ENCODE measurements at regions not wholly inside any gene's neighbourhood (a gene's known extent, or its start where the extent isn't known, plus 50 kb on each side); places are given as distances from the start of the nearest gene placed in this dataset.
"Not testable (repeated sequence)": the region's sequence is repeated elsewhere in the genome, so short reads cannot be mapped to it uniquely, and the experiment has no call there.

DNA sequence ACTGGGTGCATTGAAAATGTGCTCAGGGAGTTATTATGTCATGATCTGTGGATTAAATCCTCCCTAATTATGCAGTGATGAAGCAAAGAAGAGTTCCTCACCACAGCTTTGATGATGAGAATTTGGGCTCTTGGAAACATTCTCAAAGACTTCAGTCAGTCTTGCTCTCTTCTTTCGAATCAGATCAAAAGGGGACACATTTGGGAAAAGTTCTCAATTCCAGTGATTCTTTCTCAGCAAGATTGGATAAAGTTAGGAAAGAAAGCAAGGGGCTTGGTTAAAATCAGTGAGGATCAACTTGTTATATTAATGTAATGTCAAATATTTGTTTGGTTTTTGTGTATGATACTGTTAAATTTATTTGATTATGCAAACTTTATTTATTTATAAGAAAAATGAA lies 411.3 kb upstream of the ACTBL2 start:
- in situ Hi-C loops (cut with MboI; ENCODE audit: low sequenced_read_pairs): no loop called here

DNA sequence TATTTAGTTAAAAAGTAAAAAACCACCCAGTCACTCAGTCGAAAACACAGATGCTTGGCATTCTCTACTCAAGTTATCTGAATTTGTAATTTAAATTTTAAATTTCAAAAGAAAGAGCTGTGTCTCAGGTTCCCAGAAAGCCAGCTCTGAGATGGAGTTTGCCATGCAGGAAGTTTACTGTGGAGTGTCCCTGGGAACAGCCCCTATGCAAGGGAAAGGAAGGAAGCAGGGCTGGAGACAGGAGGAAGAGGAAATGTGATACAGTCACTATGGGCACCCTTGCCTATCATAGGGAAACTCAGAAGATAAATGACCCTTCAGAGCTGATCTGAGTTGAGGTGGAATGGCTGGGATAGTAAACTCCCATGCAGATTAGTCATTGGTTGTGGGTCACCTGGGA lies 408.8 kb upstream of the ACTBL2 start:
- H3K4me1 ChIP-seq: no peaks in the 10 kb centered on the region
- in situ Hi-C loops (cut with MboI; ENCODE audit: low sequenced_read_pairs): no loop called here
- no peaks in the 10 kb centered on the region for H3K9me3 ChIP-seq
- DNase-seq (ENCODE audit: low spot score in 2 of 2): no peak
- H3K4me3 ChIP-seq: no peak overlapping the region
- H3K27me3 ChIP-seq (ENCODE audit: low read depth): no peaks in the 10 kb centered on the region
- no peaks in the 10 kb centered on the region for H3K36me3 ChIP-seq (replicated peaks)

More for the DNA sequence above, 411.3 kb upstream of the ACTBL2 start:
- Histone ChIP-seq H3K4me3 (no peak overlapping the region), H3K36me3 (replicated peaks) (no peaks in the 10 kb centered on the region), H3K9me3 (no peaks in the 10 kb centered on the region), H3K4me1 (no peaks in the 10 kb centered on the region), H3K27me3 (ENCODE audit: low read depth) (no peaks in the 10 kb centered on the region)
- no peak for DNase-seq (ENCODE audit: low spot score in 2 of 2)

DNA sequence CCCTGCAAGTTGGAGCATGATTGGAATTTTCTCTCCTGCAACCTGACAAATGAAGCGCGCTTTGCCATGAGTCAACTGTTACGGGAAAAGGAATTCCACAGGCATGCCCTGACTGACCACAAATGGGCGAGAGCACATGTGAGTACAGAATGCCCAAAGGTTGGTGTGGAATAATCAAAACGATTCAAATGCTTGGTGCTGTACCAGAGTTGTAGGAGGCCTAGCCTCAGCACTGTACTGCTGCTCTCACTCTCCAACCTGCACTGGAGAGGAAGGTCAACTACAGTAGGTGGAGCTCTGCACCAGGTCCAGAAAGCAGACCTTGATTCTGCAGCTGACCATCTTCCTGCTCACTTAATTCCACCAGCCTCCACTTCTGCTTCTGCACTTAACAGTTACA lies 406.9 kb upstream of the ACTBL2 start:
- no peaks in the 10 kb centered on the region for H3K27me3 ChIP-seq (ENCODE audit: low read depth)
- H3K4me1 ChIP-seq: no peaks in the 10 kb centered on the region
- H3K4me3 ChIP-seq: no peak overlapping the region
- H3K9me3 ChIP-seq: no peaks in the 10 kb centered on the region
- in situ Hi-C loops (cut with MboI; ENCODE audit: low sequenced_read_pairs): no loop called here
- H3K36me3 ChIP-seq (replicated peaks): no peaks in the 10 kb centered on the region
- no peak for DNase-seq (ENCODE audit: low spot score in 2 of 2)

DNA sequence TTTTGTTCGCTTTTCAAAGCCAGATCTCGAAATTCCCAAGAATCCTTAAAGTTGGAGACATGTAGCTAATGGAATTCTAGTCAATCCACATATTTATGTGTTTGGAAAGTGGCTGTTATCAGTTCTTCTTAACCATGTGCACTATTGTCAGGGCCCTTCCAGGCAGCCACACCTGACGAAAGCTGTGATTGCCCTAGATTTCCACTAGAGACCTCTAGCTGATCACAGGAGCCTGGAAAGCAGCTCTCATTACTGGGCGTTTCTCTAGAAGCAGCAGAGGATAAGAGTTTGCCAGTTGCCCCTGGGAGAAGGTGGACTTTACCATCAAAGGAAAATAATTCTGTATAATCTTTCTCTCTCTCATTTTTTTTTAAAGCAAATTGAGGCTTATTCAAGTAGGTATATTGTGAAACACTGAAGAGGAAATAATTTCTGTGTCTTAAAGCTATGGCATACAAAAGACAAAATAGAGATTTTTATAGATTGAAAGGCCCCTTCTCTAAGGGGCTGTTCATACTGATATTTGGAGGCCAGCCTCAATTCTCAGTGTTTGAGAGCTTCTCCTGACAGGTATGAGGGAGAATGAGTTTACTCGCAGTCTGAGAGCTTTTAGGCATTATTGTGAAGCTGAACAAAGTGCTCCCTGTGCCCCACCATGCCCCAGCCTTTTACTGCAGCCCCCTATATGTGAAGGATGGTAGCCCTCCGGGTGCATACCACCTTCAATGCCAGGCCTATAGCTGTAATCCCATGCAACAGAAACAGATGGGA lies 405.4 kb upstream of the ACTBL2 start:
- Histone ChIP-seq H3K4me1 (no peaks in the 10 kb centered on the region), H3K36me3 (replicated peaks) (no peaks in the 10 kb centered on the region), H3K9me3 (no peaks in the 10 kb centered on the region), H3K27me3 (ENCODE audit: low read depth) (no peaks in the 10 kb centered on the region), H3K4me3 (no peak overlapping the region)
- no peak for DNase-seq (ENCODE audit: low spot score in 2 of 2)
- in situ Hi-C loops (cut with MboI; ENCODE audit: low sequenced_read_pairs): no loop called here

DNA sequence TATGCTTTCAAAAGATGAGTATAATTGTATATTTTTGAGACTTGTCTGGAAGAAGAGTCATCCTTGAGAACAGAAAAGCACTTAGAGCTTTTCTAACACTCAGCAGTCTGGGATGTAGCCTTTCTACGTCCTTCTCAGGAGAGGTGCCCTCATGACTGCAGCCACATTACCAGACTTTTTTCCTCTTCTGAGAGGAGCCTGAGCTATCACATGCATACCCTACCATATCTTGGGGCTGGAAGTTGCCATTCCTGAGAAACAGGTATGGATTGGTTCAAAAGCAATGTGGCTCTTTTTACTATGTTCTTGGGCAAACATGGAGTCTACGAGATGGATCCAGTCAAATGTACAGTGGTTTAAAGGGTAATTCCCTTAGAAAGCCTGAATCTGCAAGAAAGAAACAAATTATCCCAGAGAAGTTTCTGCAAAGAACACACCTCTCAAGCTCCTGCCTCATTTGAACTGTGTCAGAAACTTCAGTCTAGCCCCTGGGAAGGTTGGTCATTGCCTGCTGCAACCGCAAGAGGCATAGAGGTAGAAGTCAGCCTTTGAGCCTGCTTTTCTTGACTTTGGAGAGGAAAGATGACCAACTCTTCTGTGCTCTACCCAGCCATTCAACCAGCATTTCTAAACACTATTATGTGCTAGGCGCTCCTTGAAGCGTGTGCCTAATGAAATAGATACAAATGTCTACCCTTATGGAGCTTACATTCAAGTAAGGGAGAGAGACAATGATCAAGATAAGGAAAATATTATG lies 401.9 kb upstream of the ACTBL2 start:
- no peaks in the 10 kb centered on the region for H3K36me3 ChIP-seq (replicated peaks)
- no peaks in the 10 kb centered on the region for H3K27me3 ChIP-seq (ENCODE audit: low read depth)
- H3K9me3 ChIP-seq: no peaks in the 10 kb centered on the region
- no peak for DNase-seq (ENCODE audit: low spot score in 2 of 2)
- no peaks in the 10 kb centered on the region for H3K4me1 ChIP-seq
- in situ Hi-C loops (cut with MboI; ENCODE audit: low sequenced_read_pairs): no loop called here
- no peak overlapping the region for H3K4me3 ChIP-seq

DNA sequence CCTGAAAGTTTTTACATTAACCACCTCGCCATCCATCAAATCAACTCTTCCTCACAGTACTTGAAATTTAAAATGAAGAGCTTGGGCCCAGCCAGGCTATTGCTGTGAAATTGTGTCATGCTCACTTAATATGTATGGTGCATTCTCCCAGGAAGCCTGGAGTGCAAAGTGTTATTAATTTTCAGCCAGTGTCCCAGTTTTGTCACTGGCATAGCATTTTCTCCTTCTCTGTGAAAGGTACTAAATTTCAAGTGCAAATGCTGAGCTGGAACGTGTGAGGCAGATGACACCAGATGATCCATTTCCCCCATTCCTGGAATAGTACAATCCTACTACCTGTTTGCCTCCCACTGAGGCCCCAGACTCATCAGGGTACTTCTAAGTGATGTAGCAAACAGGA lies 397.6 kb upstream of the ACTBL2 start:
- no peak overlapping the region for H3K4me3 ChIP-seq
- H3K9me3 ChIP-seq: no peaks in the 10 kb centered on the region
- in situ Hi-C loops (cut with MboI; ENCODE audit: low sequenced_read_pairs): no loop called here
- H3K36me3 ChIP-seq (replicated peaks): no peaks in the 10 kb centered on the region
- no peaks in the 10 kb centered on the region for H3K27me3 ChIP-seq (ENCODE audit: low read depth)
- no peaks in the 10 kb centered on the region for H3K4me1 ChIP-seq
- no peak for DNase-seq (ENCODE audit: low spot score in 2 of 2)

DNA sequence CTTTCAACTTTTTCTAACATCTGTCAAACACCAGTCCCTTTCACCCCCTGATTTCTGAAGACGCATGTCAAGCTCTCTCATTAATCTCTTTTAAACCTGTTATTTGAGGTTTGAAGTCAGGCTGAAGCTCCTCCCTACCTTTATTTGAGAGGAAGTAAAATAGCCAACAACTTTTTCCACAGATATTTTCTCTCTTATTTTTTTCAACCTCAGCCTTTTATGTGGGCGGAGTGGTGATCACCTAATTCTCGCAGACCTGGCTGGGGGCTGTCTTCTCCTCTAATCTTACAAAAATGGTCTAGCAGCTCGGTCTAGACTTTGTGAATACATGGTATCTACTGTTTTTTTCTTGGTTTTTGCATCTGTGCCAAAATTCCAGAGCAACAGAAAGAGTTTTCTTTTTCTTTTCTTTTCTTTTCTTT lies 395.7 kb upstream of the ACTBL2 start:
- H3K9me3 ChIP-seq: no peaks in the 10 kb centered on the region
- no peaks in the 10 kb centered on the region for H3K36me3 ChIP-seq (replicated peaks)
- no peaks in the 10 kb centered on the region for H3K27me3 ChIP-seq (ENCODE audit: low read depth)
- H3K4me3 ChIP-seq: no peak overlapping the region
- no peaks in the 10 kb centered on the region for H3K4me1 ChIP-seq
- in situ Hi-C loops (cut with MboI; ENCODE audit: low sequenced_read_pairs): no loop called here
- DNase-seq (ENCODE audit: low spot score in 2 of 2): no peak

DNA sequence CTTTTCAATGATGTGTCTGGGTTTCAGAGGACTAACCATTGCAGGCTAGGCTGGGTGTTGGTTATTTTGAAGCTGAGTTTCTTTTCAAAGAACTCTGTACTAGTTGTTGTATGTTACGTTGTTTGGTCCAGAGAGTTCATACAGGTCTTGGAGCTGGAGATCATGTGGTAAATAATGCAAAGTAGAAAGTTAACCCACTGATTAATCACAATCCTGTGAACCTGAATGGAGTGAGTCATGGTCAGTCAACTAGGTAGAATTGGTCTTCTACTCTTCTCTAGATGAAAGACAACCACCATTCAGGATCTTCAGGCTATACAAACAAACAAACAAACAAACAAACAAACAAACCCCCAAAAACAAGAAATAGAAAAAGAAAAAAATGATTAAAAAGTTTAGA lies 388.9 kb upstream of the ACTBL2 start:
- H3K4me3 ChIP-seq: no peak overlapping the region
- H3K36me3 ChIP-seq (replicated peaks): no peaks in the 10 kb centered on the region
- H3K4me1 ChIP-seq: no peaks in the 10 kb centered on the region
- no peak for DNase-seq (ENCODE audit: low spot score in 2 of 2)
- H3K27me3 ChIP-seq (ENCODE audit: low read depth): no peaks in the 10 kb centered on the region
- no peaks in the 10 kb centered on the region for H3K9me3 ChIP-seq
- in situ Hi-C loops (cut with MboI; ENCODE audit: low sequenced_read_pairs): no loop called here

DNA sequence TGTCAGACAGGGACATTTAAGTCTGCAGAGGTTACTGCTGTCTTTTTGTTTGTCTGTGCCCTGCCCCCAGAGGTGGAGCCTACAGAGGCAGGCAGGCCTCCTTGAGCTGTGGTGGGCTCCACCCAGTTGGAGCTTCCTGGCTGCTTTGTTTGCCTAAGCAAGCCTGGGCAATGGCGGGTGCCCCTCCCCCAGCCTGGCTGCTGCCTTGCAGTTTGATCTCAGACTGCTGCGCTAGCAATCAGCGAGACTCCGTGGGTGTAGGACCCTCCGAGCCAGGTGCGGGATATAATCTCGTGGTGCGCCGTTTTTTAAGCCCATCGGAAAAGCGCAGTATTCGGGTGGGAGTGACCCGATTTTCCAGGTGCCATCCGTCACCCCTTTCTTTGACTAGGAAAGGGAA lies 387.7 kb upstream of the ACTBL2 start:
- H3K4me1 ChIP-seq; DNase-seq (ENCODE audit: low spot score in 2 of 2); H3K9me3 ChIP-seq; in situ Hi-C loops (cut with MboI; ENCODE audit: low sequenced_read_pairs); H3K4me3 ChIP-seq; H3K27me3 ChIP-seq (ENCODE audit: low read depth); H3K36me3 ChIP-seq (replicated peaks): not testable (repeated sequence)

DNA sequence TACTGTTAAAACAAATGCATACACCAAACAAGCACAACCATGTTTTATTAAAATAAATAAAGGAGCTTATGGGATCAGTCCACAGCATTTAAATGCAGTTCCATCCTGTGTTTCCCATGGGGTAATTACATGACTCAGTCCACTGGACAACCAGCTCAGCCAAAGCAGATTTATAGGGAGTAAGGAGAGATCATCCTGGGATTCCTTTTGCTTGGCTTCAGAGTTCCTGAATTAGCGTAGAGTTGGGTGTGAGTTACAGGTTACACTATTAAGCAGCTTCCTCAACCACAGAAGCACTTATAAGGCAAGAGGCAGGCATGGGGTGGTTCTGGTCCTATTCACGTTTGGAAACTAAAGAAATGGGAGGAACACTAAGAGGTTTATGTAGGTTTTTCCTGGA lies 381.1 kb upstream of the ACTBL2 start:
- Histone ChIP-seq H3K9me3 (no peaks in the 10 kb centered on the region), H3K27me3 (ENCODE audit: low read depth) (no peaks in the 10 kb centered on the region), H3K4me3 (no peak overlapping the region), H3K4me1 (no peaks in the 10 kb centered on the region), H3K36me3 (replicated peaks) (no peaks in the 10 kb centered on the region)
- no peak for DNase-seq (ENCODE audit: low spot score in 2 of 2)
- in situ Hi-C loops (cut with MboI; ENCODE audit: low sequenced_read_pairs): no loop called here

DNA sequence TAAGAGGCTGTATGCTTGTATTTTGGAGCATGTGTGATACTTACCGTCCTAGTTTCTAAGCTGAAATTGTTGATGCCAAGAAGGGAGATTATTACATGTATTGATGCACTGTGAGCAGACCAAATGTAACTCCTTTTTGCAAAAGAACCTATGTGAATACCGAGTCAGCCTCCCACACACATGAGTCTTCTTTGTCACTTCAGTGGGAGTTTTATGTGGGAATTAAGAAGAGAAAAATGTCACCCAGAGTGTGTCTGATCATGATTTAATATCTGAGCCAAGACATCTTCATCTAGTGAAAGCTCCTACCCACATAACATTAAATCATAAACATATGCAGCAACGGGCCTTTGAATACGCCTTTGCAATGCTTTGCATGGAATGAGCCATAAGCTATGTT lies 380.3 kb upstream of the ACTBL2 start:
- H3K27me3 ChIP-seq (ENCODE audit: low read depth): no peaks in the 10 kb centered on the region
- no peaks in the 10 kb centered on the region for H3K36me3 ChIP-seq (replicated peaks)
- no peaks in the 10 kb centered on the region for H3K9me3 ChIP-seq
- DNase-seq (ENCODE audit: low spot score in 2 of 2): no peak
- no peak overlapping the region for H3K4me3 ChIP-seq
- in situ Hi-C loops (cut with MboI; ENCODE audit: low sequenced_read_pairs): no loop called here
- H3K4me1 ChIP-seq: no peaks in the 10 kb centered on the region

DNA sequence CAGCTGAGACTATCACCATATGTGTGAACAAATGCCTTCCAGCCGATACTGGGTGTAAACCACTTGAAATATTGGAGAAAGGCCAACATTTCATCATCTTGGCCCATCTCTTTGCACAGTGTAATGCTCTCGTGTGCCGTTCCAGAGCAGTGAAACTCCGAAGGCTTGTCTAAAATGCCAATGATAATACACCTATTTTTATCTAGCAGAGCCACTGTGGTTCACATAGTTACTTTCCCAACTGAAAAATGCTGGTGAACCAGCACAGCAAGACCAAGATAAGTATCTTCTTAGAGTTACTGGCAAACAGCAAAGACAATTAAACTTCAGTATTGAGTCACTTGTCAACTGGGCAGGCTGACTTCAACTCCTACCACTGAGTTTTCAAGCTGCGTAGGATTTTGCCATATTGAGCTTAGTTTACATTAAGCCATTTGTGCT lies 379.9 kb upstream of the ACTBL2 start:
- Histone ChIP-seq H3K4me3 (no peak overlapping the region), H3K4me1 (no peaks in the 10 kb centered on the region), H3K27me3 (ENCODE audit: low read depth) (no peaks in the 10 kb centered on the region), H3K9me3 (no peaks in the 10 kb centered on the region), H3K36me3 (replicated peaks) (no peaks in the 10 kb centered on the region)
- no peak for DNase-seq (ENCODE audit: low spot score in 2 of 2)
- in situ Hi-C loops (cut with MboI; ENCODE audit: low sequenced_read_pairs): no loop called here

DNA sequence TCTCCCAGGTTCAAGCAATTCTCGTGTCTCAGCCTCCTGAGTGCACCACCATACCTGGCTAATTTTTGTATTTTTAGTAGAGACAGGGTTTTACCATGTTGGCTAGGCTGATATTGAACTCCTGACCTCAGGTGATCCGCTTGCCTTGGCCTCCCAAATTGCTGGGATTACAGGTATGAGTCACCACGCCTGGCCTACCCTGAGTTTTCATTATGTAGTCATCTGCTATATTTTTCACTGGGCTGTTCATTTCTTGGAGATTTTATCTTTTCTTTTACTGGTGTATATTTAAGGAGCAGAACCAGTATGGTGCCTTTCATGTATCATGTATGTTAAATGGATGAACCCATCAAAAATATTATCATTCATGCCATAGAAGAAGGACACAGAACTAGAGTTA lies 377.0 kb upstream of the ACTBL2 start:
- H3K36me3 ChIP-seq (replicated peaks): no peaks in the 10 kb centered on the region
- DNase-seq (ENCODE audit: low spot score in 2 of 2): no peak
- in situ Hi-C loops (cut with MboI; ENCODE audit: low sequenced_read_pairs): no loop called here
- no peaks in the 10 kb centered on the region for H3K9me3 ChIP-seq
- no peak overlapping the region for H3K4me3 ChIP-seq
- H3K4me1 ChIP-seq: no peaks in the 10 kb centered on the region
- H3K27me3 ChIP-seq (ENCODE audit: low read depth): no peaks in the 10 kb centered on the region

DNA sequence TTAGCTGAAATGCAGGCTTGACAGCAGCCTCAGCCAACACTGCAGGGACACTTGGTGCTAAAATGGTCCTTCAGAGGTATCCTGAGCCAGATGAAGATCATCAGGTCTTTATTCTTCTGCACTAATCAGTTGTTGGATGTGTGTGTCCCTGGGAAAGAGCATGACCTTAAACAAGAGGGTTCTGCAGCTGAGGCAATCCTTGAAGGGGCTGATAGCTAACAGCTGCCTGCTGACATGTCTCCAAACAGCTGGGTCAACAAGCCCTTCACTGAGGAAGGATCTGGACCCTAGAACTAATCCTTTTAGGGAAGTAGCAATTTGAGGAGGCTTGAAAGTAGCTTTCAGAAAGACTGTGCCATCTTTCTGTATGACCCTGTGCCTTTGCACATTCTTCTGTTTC lies 376.3 kb upstream of the ACTBL2 start:
- in situ Hi-C loops (cut with MboI; ENCODE audit: low sequenced_read_pairs): no loop called here
- no peaks in the 10 kb centered on the region for H3K36me3 ChIP-seq (replicated peaks)
- H3K27me3 ChIP-seq (ENCODE audit: low read depth): no peaks in the 10 kb centered on the region
- no peak for DNase-seq (ENCODE audit: low spot score in 2 of 2)
- H3K9me3 ChIP-seq: no peaks in the 10 kb centered on the region
- H3K4me1 ChIP-seq: no peaks in the 10 kb centered on the region
- no peak overlapping the region for H3K4me3 ChIP-seq

Data from HAP-1 (cell line).